ENCODE measurements at regions not wholly inside any gene's neighbourhood (a gene's known extent, or its start where the extent isn't known, plus 50 kb on each side); places are given as distances from the start of the nearest gene placed in this dataset.

GRCh38 chr4:23070848-23071570, 378.3 kb downstream of the GBA3 start:
- Histone ChIP-seq H3K4me3 (no peak overlapping the region), H3K27ac (no peak overlapping the region), H3K27me3 (no peaks in the 10 kb centered on the region), H3K9me3 (no peaks in the 10 kb centered on the region), H3K4me1 (no peaks in the 10 kb centered on the region), H3K36me3 (no peaks in the 10 kb centered on the region)
- 61 to 66% methylated on average over 2 of the region's 2 CpGs for WGBS, 2 donors (ENCODE audit: low coverage in 1 of 2)
- TF ChIP-seq POLR2A (IDR thresholded peaks at IDR 0.05) (no peak), EP300 (IDR thresholded peaks at IDR 0.05; ENCODE audit: low read depth) (no peak), POLR2AphosphoS5 (IDR thresholded peaks at IDR 0.05) (no peak), CTCF (IDR thresholded peaks at IDR 0.05) (no peak)
- no peak for DNase-seq
- intact Hi-C loops (cut with DNase I; ENCODE audit: low total_unique reads), result no loop called here
- in situ Hi-C loops (cut with MboI; ENCODE audit: low pct_ligation_motif_present in 1 of 4, low pct_unique_long_range_greater_than_20kb in 1 of 4, low sequenced_read_pairs in 3 of 4), result no loop called here

DNA sequence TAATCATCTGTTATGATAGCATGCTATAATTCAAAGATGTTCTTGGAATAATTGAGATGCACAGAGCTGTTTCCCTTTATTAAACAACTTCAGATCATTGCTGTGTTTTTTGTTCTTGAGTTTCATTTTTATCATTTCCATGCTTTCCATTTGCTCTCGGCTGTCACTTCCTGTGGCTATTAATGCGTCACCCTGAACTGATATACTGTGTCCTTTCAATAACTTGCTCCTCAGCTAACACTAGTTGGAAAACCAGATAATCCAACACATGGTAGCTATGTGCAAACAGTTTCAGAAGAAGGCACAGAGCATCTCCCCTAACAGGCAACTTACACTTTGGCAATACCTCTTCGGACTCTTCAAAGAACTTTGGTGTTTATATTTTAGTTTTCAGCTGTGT, 376.0 kb downstream of the GBA3 start:
- H3K4me3 ChIP-seq, result no peak overlapping the region
- in situ Hi-C loops (cut with MboI; ENCODE audit: low pct_ligation_motif_present in 1 of 4, low pct_unique_long_range_greater_than_20kb in 1 of 4, low sequenced_read_pairs in 3 of 4), result no loop called here
- WGBS, 2 donors (ENCODE audit: low coverage in 1 of 2), result 65 to 92% methylated on average over 2 to 3 of the region's 3 CpGs

DNA sequence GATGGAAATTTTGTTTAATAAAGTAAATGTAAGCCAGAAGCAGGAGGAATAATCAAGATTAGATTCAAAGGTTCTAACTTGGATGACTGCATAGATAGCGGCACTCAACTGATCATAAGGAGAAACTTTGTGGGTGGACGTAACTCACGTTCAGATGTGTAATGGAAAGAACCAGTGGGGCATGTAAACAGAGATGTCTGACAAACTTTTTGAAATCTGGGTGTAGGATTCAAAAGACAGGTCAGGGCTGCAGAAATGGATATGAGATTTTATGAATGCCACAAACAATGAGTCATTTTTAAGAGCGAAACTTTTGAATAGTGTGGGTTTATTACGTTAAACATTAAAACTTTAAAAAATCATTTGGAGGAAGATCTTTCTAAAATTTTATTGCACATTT, 375.6 kb downstream of the GBA3 start:
- Histone ChIP-seq H3K36me3 (no peaks in the 10 kb centered on the region), H3K9me3 (no peaks in the 10 kb centered on the region), H3K4me1 (no peaks in the 10 kb centered on the region), H3K4me3 (no peak overlapping the region), H3K27ac (no peak overlapping the region), H3K27me3 (no peaks in the 10 kb centered on the region)
- 85 to 96% methylated on average over 5 of the region's 5 CpGs for WGBS, 2 donors (ENCODE audit: low coverage in 1 of 2)
- intact Hi-C loops (cut with DNase I; ENCODE audit: low total_unique reads) (no loop called here), in situ Hi-C loops (cut with MboI; ENCODE audit: low pct_ligation_motif_present in 1 of 4, low pct_unique_long_range_greater_than_20kb in 1 of 4, low sequenced_read_pairs in 3 of 4) (no loop called here)
- DNase-seq, result no peak
- TF ChIP-seq CTCF (IDR thresholded peaks at IDR 0.05) (no peak), POLR2A (IDR thresholded peaks at IDR 0.05) (no peak), POLR2AphosphoS5 (IDR thresholded peaks at IDR 0.05) (no peak), EP300 (IDR thresholded peaks at IDR 0.05; ENCODE audit: low read depth) (no peak)

More for the DNA sequence above, 376.0 kb downstream of the GBA3 start:
- DNase-seq, result no peak
- Histone ChIP-seq H3K36me3 (no peaks in the 10 kb centered on the region), H3K27me3 (no peaks in the 10 kb centered on the region), H3K9me3 (no peaks in the 10 kb centered on the region), H3K27ac (no peak overlapping the region), H3K4me1 (no peaks in the 10 kb centered on the region)
- TF ChIP-seq EP300 (IDR thresholded peaks at IDR 0.05; ENCODE audit: low read depth) (no peak), CTCF (IDR thresholded peaks at IDR 0.05) (no peak), POLR2A (IDR thresholded peaks at IDR 0.05) (no peak), POLR2AphosphoS5 (IDR thresholded peaks at IDR 0.05) (no peak)
- intact Hi-C loops (cut with DNase I; ENCODE audit: low total_unique reads), result no loop called here

- in situ Hi-C loops (cut with MboI; ENCODE audit: low pct_ligation_motif_present in 1 of 4, low pct_unique_long_range_greater_than_20kb in 1 of 4, low sequenced_read_pairs in 3 of 4), result no loop called here
Measured at GRCh38 chr4:23062188-23062587, 369.5 kb downstream of the GBA3 start.

More at GRCh38 chr4:23062188-23062587, 369.5 kb downstream of the GBA3 start:
- no peaks in the 10 kb centered on the region for H3K27me3 ChIP-seq
- no peak overlapping the region for H3K27ac ChIP-seq
- H3K36me3 ChIP-seq, result no peaks in the 10 kb centered on the region
- no peak for DNase-seq
- TF ChIP-seq EP300 (IDR thresholded peaks at IDR 0.05; ENCODE audit: low read depth) (no peak), POLR2A (IDR thresholded peaks at IDR 0.05) (no peak), POLR2AphosphoS5 (IDR thresholded peaks at IDR 0.05) (no peak), CTCF (IDR thresholded peaks at IDR 0.05) (no peak)
- no peak overlapping the region for H3K4me3 ChIP-seq
- WGBS, 2 donors (ENCODE audit: low coverage in 1 of 2), result 64 to 94% methylated on average over 1 to 2 of the region's 2 CpGs
- peaks cover 0 to 7% (median 4%) of the 10 kb centered on the region in 4 donors for H3K4me1 ChIP-seq
- no peaks in the 10 kb centered on the region for H3K9me3 ChIP-seq
- intact Hi-C loops (cut with DNase I; ENCODE audit: low total_unique reads), result no loop called here

Data from transverse colon (tissue), 4 donors.